Upper lobe of left lung (tissue), 6 donors: ENCODE measurements at regions not wholly inside any gene's neighbourhood (a gene's known extent, or its start where the extent isn't known, plus 50 kb on each side); places are given as distances from the start of the nearest gene placed in this dataset.
A peak's percentile ranks its signal among the peaks of the same experiment; 100 is the strongest.

Experiments used
- ATAC-seq, 2 donors: fragments of 200-7000 bp; cut with Tn5 transposase; one replicate each; pipeline ENCODE4 v1.9.1; 2022; ENCODE audit warnings: mild to moderate bottlenecking in 2 of 2, moderate library complexity in 2 of 2; ENCODE audit not compliant: low FRiP score in 2 of 2
- DNase-seq, 2 donors: peaks; one replicate each; pipeline ENCODE4 v3.0.0-alpha.2; 2019 to 2020
- H3K27ac ChIP-seq, 4 donors: fragments of 200-600 bp; sonication (generic); one replicate each; pipeline ENCODE4 v1.5.1; 2016 to 2019
- H3K27me3 ChIP-seq, 4 donors: fragments of 200-600 bp; sonication (generic); one replicate each; pipeline ENCODE4 v1.5.1; 2017 to 2019
- H3K36me3 ChIP-seq, 4 donors: fragments of 200-600 bp; sonication (generic); one replicate each; pipeline ENCODE4 v1.5.1; 2016 to 2019
- H3K4me1 ChIP-seq, 4 donors: fragments of 200-600 bp; sonication (generic); one replicate each; pipeline ENCODE4 v1.5.1; 2018 to 2019
- H3K4me3 ChIP-seq, 4 donors: fragments of 200-600 bp; sonication (generic); one replicate each; pipeline ENCODE4 v1.5.1; 2017 to 2019; ENCODE audit warnings: mild to moderate bottlenecking in 2 of 4, moderate library complexity in 1 of 4
- H3K9me3 ChIP-seq, 4 donors: fragments of 200-600 bp; sonication (generic); one replicate each; pipeline ENCODE4 v1.5.1; 2018 to 2019
- EP300 ChIP-seq, 4 donors: sonication (generic); formaldehyde crosslinking; IDR thresholded peaks; one replicate each; pipeline ENCODE4 v1.5.1; 2017; ENCODE audit warnings: antibody characterized with exemption in 4 of 4, control low read depth in 2 of 4
- POLR2A ChIP-seq, 4 donors: fragments of 450-650 bp; IDR thresholded peaks; one replicate each; pipeline ENCODE4 v1.5.1; 2016 to 2017; ENCODE audit warnings: antibody characterized with exemption in 4 of 4, mild to moderate bottlenecking in 2 of 4
- POLR2AphosphoS5 ChIP-seq, 2 donors: sonication (generic); formaldehyde crosslinking; IDR thresholded peaks; one replicate each; pipeline ENCODE4 v1.5.1; 2017; ENCODE audit warnings: antibody characterized with exemption in 2 of 2
- WGBS, 2 donors: methylation state at CpG; one replicate each; pipeline ENCODE4 v1.1.5; 2017 to 2018; 5-methylcytosine and 5-hydroxymethylcytosine counted together
- TF ChIP-seq, protein P1 (sequence below), 6 experiments: fragments of 450-650 bp in 4 of 6; fragments of 200-600 bp in 2 of 6; sonication (generic) in 2 of 6; IDR thresholded peaks; one replicate each; pipeline ENCODE4 v1.5.1; 2016 to 2019; ENCODE audit warnings: antibody characterized with exemption in 6 of 6
- donor health status: DM: no; HTN: no; CAD: no; lungs with moderate emphysema.
- donor health status: DM: no; HTN: yes; CAD: no; lungs with severe emphysema.

DNA sequence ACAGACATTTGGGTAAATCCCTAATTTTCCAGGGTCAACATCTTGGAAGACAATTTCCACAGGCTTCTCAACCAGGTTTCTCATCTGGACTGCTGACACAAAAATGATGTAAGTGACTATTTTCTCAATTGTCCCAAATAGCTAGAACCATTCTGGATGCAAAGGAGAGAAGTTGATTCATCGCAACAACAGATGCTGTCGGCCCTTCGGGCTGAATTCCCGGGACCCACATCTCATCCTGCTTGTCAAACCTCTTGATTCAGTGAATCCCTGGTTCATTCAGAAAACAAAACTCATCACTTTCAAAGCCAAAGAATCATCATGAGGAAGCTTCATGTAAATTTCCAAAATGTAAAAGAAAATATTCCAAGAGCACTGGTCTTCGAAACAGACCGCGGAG, 251.8 kb downstream of the NPHP4 start:
- Histone ChIP-seq H3K9me3 (no peaks in the 10 kb centered on the region), H3K27me3 (no peaks in the 10 kb centered on the region), H3K4me1 (no peaks in the 10 kb centered on the region), H3K4me3 (no peak overlapping the region), H3K36me3 (no peaks in the 10 kb centered on the region), H3K27ac (no peak overlapping the region)
- ATAC-seq (no peak), DNase-seq (no peak)
- no peak for TF ChIP-seq EP300 (IDR thresholded peaks at IDR 0.05)
- TF ChIP-seq POLR2AphosphoS5 (IDR thresholded peaks at IDR 0.05): no peak
- no peak for TF ChIP-seq POLR2A (IDR thresholded peaks at IDR 0.05)
- TF ChIP-seq, protein P1, sequence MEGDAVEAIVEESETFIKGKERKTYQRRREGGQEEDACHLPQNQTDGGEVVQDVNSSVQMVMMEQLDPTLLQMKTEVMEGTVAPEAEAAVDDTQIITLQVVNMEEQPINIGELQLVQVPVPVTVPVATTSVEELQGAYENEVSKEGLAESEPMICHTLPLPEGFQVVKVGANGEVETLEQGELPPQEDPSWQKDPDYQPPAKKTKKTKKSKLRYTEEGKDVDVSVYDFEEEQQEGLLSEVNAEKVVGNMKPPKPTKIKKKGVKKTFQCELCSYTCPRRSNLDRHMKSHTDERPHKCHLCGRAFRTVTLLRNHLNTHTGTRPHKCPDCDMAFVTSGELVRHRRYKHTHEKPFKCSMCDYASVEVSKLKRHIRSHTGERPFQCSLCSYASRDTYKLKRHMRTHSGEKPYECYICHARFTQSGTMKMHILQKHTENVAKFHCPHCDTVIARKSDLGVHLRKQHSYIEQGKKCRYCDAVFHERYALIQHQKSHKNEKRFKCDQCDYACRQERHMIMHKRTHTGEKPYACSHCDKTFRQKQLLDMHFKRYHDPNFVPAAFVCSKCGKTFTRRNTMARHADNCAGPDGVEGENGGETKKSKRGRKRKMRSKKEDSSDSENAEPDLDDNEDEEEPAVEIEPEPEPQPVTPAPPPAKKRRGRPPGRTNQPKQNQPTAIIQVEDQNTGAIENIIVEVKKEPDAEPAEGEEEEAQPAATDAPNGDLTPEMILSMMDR (IDR thresholded peaks at IDR 0.05): no peak
- 97 to 99% methylated on average over 7 of the region's 7 CpGs for WGBS, 2 donors

DNA sequence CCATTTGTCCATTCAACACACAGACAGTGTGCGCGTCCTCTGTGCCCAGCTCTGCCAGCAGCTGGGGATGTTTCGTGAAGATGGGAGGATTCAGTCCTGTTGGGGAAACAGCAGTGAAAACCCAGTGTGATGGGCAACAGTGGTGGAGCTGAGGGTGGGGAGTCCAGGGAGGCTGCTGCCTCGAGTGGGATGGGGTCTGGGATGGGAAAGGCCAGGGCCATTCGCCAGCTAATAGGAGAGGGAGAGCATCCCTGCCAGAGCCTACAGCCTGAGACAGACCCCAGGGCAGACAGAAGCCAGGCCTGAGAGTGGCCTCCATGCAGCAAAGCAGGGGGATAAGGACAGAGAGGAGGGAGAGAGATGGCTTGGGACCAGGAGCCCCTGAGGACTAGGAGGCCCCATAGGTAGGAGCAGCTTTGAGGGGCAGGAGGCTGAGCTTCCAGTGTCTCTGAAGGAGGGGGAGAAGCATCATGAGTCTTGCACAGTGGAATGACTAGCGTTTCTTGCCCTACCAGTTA, 252.6 kb downstream of the NPHP4 start:
- ATAC-seq (no peak), DNase-seq (peak in 1 of 2 donors; percentile 6)
- no peaks in the 10 kb centered on the region for H3K36me3 ChIP-seq
- H3K27ac ChIP-seq: no peak overlapping the region
- H3K4me3 ChIP-seq: no peak overlapping the region
- 73 to 77% methylated on average over 4 to 6 of the region's 6 CpGs for WGBS, 2 donors
- H3K27me3 ChIP-seq: no peaks in the 10 kb centered on the region
- TF ChIP-seq EP300 (IDR thresholded peaks at IDR 0.05) (no peak), POLR2AphosphoS5 (IDR thresholded peaks at IDR 0.05) (no peak)
- TF ChIP-seq, protein P1 (IDR thresholded peaks at IDR 0.05): no peak
- H3K9me3 ChIP-seq: no peaks in the 10 kb centered on the region
- no peaks in the 10 kb centered on the region for H3K4me1 ChIP-seq

DNA sequence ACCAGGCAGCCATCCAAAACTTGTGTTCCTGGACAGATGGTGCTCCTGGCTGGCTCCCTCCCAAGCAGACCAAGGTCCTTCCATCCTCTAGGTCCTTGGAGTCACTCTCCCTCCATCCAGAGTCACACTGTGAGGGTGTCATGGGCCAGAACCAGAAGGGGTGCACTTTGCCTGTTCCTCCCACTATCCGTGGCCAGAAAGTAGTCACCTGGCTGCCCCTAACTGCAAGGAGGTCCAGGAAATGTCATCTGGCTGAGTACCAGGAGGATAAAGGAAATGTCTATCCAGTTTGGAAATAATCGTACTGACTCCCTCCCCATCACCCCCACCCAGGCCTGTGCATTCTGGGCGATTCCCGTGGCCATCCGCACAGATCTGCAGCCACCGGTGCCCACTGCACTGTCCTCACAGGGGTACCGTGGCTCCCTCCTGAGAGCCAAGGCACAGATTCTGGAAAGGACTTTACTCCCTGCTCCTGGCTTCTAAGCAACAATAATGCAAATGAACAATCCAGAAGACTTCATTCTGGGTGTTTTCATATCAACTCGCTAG, 253.2 kb downstream of the NPHP4 start:
- TF ChIP-seq EP300 (IDR thresholded peaks at IDR 0.05): no peak
- no peak for TF ChIP-seq POLR2A (IDR thresholded peaks at IDR 0.05)
- TF ChIP-seq, protein P1 (IDR thresholded peaks at IDR 0.05): no peak
- no peak for TF ChIP-seq POLR2AphosphoS5 (IDR thresholded peaks at IDR 0.05)
- H3K4me1 ChIP-seq: no peaks in the 10 kb centered on the region
- H3K27me3 ChIP-seq: no peaks in the 10 kb centered on the region
- DNase-seq (no peak), ATAC-seq (no peak)
- H3K27ac ChIP-seq: no peak overlapping the region
- WGBS, 2 donors: 69 to 87% methylated on average over 8 of the region's 8 CpGs
- no peaks in the 10 kb centered on the region for H3K9me3 ChIP-seq
- no peaks in the 10 kb centered on the region for H3K36me3 ChIP-seq
- no peak overlapping the region for H3K4me3 ChIP-seq

DNA sequence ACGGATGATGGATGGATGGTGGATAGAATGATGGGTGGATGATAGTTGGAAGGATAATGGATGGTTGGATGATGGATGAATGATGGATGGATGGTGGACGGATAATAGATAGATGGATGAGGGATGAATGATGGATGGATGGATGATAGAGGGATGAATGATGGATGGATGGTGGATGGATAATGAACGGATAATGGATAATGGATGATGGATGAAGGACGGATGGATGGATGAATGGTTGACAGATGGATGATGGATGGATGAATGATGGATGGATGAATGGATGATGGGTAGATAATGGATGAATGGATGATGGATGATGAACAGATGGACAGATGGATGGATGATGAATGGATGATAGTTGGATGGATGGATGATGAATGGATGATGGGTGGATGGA, 255.1 kb downstream of the NPHP4 start:
- Histone ChIP-seq H3K27me3 (no peaks in the 10 kb centered on the region), H3K4me1 (no peaks in the 10 kb centered on the region), H3K27ac (no peak overlapping the region), H3K36me3 (no peaks in the 10 kb centered on the region), H3K4me3 (no peak overlapping the region), H3K9me3 (no peaks in the 10 kb centered on the region)
- TF ChIP-seq POLR2AphosphoS5 (IDR thresholded peaks at IDR 0.05) (no peak), POLR2A (IDR thresholded peaks at IDR 0.05) (no peak), EP300 (IDR thresholded peaks at IDR 0.05) (no peak)
- TF ChIP-seq, protein P1 (IDR thresholded peaks at IDR 0.05): no peak
- WGBS, 2 donors: 86 to 89% methylated on average over 4 of the region's 4 CpGs
- DNase-seq (no peak), ATAC-seq (no peak)

DNA sequence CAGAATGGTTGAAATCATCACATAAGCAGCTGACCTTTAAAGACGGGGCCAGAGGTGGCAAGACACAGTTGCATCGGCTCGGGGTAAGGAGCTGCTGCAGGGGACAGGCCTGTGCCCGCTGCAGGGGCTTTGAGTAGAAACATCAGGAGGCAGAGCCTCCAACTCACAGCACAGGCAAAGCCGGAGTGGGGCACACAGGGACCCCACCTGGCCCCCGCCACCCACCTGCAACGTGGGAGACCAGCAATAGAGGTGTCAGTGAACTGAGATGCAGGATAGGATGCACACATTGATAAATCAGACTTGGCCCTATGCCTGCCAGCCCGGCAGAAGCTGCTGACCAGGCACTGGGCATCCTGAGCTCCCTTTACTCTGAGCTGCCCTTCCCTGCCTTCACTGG, 257.2 kb downstream of the NPHP4 start:
- H3K36me3 ChIP-seq: no peaks in the 10 kb centered on the region
- H3K4me3 ChIP-seq: no peak overlapping the region
- no peak for TF ChIP-seq POLR2A (IDR thresholded peaks at IDR 0.05)
- TF ChIP-seq, protein P1 (IDR thresholded peaks at IDR 0.05): no peak
- no peak for TF ChIP-seq POLR2AphosphoS5 (IDR thresholded peaks at IDR 0.05)
- TF ChIP-seq EP300 (IDR thresholded peaks at IDR 0.05): no peak
- no peaks in the 10 kb centered on the region for H3K9me3 ChIP-seq
- ATAC-seq (no peak), DNase-seq (peak in 1 of 2 donors; percentile 52)
- no peak overlapping the region for H3K27ac ChIP-seq
- no peaks in the 10 kb centered on the region for H3K27me3 ChIP-seq
- H3K4me1 ChIP-seq: no peaks in the 10 kb centered on the region
- WGBS, 2 donors: 72 to 82% methylated on average over 7 to 8 of the region's 8 CpGs
